ENCODE measurements at regions not wholly inside any gene's neighbourhood (a gene's known extent, or its start where the extent isn't known, plus 50 kb on each side); places are given as distances from the start of the nearest gene placed in this dataset.
"Not testable (repeated sequence)": the region's sequence is repeated elsewhere in the genome, so short reads cannot be mapped to it uniquely, and the experiment has no call there.

- H3K36me3 Mint-ChIP-seq (ENCODE audit: low read depth); ATAC-seq; H3K9me3 Mint-ChIP-seq (ENCODE audit: low read depth); DNase-seq; H3K4me1 Mint-ChIP-seq; H3K27ac Mint-ChIP-seq; H3K4me3 Mint-ChIP-seq; H3K27me3 Mint-ChIP-seq; POLR2A ChIA-PET: not testable (repeated sequence)
- intact Hi-C loops (cut with DNase I, micrococcal nuclease): loop anchor here in 1 of 2 experiments (5.0 kb wide), 1 partner anchor 481 kb away; no protein-coding TSS in a partner anchor
- CTCF ChIA-PET: interaction anchor here (0.7 kb wide), 1 partner anchor 344 kb away, joined by 5 read pairs; no protein-coding TSS in a partner anchor
Measured at GRCh38 chr18:6541131-6541679, 126.5 kb upstream of the L3MBTL4 start.

GRCh38 chr18:6542296-6542695 lies 127.6 kb upstream of the L3MBTL4 start:
- H3K36me3 Mint-ChIP-seq (ENCODE audit: low read depth): no peaks in the 10 kb centered on the region
- H3K27ac Mint-ChIP-seq: no peak overlapping the region
- POLR2A ChIA-PET: no interaction called here
- H3K4me1 Mint-ChIP-seq: no peaks in the 10 kb centered on the region
- intact Hi-C loops (cut with DNase I, micrococcal nuclease): loop anchor here in 1 of 2 experiments (2.0 to 5.0 kb wide), 2 partner anchors 480 to 635 kb away; no protein-coding TSS in a partner anchor
- H3K27me3 Mint-ChIP-seq: peaks cover 5% of the 10 kb centered on the region
- DNase-seq (no peak), ATAC-seq (no peak)
- CTCF ChIA-PET: interaction anchor here (0.7 to 2.0 kb wide), 2 partner anchors 343 to 344 kb away, joined by 5 to 13 read pairs; no protein-coding TSS in a partner anchor
- H3K9me3 Mint-ChIP-seq (ENCODE audit: low read depth): no peaks in the 10 kb centered on the region
- H3K4me3 Mint-ChIP-seq: no peak overlapping the region

- no peak overlapping the region for H3K4me3 Mint-ChIP-seq
- no peaks in the 10 kb centered on the region for H3K36me3 Mint-ChIP-seq (ENCODE audit: low read depth)
- no peak for DNase-seq
- intact Hi-C loops (cut with DNase I, micrococcal nuclease): loop anchor here (1.0 to 5.0 kb wide), 3 partner anchors 343 to 633 kb away; no protein-coding TSS in a partner anchor
- ATAC-seq: no peak
- ChIA-PET POLR2A (no interaction called here), CTCF (interaction anchor here (0.6 to 2.0 kb wide), 3 partner anchors 15 to 486 kb away, joined by 3 to 13 read pairs (median 3); no protein-coding TSS in a partner anchor)
- no peaks in the 10 kb centered on the region for H3K4me1 Mint-ChIP-seq
- no peaks in the 10 kb centered on the region for H3K9me3 Mint-ChIP-seq (ENCODE audit: low read depth)
- H3K27me3 Mint-ChIP-seq: peaks cover 5% of the 10 kb centered on the region
- no peak overlapping the region for H3K27ac Mint-ChIP-seq
Measured at GRCh38 chr18:6543330-6543908, 128.7 kb upstream of the L3MBTL4 start.

GRCh38 chr18:6546229-6546628 lies 131.5 kb upstream of the L3MBTL4 start:
- intact Hi-C loops (cut with DNase I, micrococcal nuclease): no loop called here
- Mint-ChIP-seq H3K9me3 (ENCODE audit: low read depth) (no peaks in the 10 kb centered on the region), H3K4me1 (no peaks in the 10 kb centered on the region), H3K27ac (no peak overlapping the region), H3K4me3 (no peak overlapping the region), H3K27me3 (peaks cover 2% of the 10 kb centered on the region), H3K36me3 (ENCODE audit: low read depth) (no peaks in the 10 kb centered on the region)
- ATAC-seq (no peak), DNase-seq (no peak)
- POLR2A ChIA-PET: no interaction called here
- CTCF ChIA-PET: interaction anchor here (0.9 kb wide), 1 partner anchor 18 kb away, joined by 5 read pairs; no protein-coding TSS in a partner anchor

- Mint-ChIP-seq H3K4me3 (no peak overlapping the region), H3K36me3 (ENCODE audit: low read depth) (no peaks in the 10 kb centered on the region), H3K27me3 (peaks cover 2% of the 10 kb centered on the region), H3K27ac (no peak overlapping the region), H3K4me1 (no peaks in the 10 kb centered on the region), H3K9me3 (ENCODE audit: low read depth) (no peaks in the 10 kb centered on the region)
- no peak for DNase-seq
- ChIA-PET POLR2A (no interaction called here), CTCF (no interaction called here)
- intact Hi-C loops (cut with DNase I, micrococcal nuclease): no loop called here
- no peak for ATAC-seq
Measured at GRCh38 chr18:6547476-6547875, 132.8 kb upstream of the L3MBTL4 start.

- no peaks in the 10 kb centered on the region for H3K36me3 Mint-ChIP-seq (ENCODE audit: low read depth)
- peaks cover 2% of the 10 kb centered on the region for H3K27me3 Mint-ChIP-seq
- H3K27ac Mint-ChIP-seq: no peak overlapping the region
- ChIA-PET POLR2A (no interaction called here), CTCF (no interaction called here)
- DNase-seq (no peak), ATAC-seq (no peak)
- H3K4me1 Mint-ChIP-seq: no peaks in the 10 kb centered on the region
- intact Hi-C loops (cut with DNase I, micrococcal nuclease): no loop called here
- H3K4me3 Mint-ChIP-seq: no peak overlapping the region
- no peaks in the 10 kb centered on the region for H3K9me3 Mint-ChIP-seq (ENCODE audit: low read depth)
Measured at GRCh38 chr18:6553234-6553900, 138.7 kb upstream of the L3MBTL4 start.

GRCh38 chr18:6557057-6557769 lies 142.5 kb upstream of the L3MBTL4 start:
- Mint-ChIP-seq H3K36me3 (ENCODE audit: low read depth) (no peaks in the 10 kb centered on the region), H3K9me3 (ENCODE audit: low read depth) (no peaks in the 10 kb centered on the region), H3K27ac (no peak overlapping the region), H3K4me3 (no peak overlapping the region), H3K4me1 (no peaks in the 10 kb centered on the region), H3K27me3 (peaks cover 7% of the 10 kb centered on the region)
- ChIA-PET CTCF (no interaction called here), POLR2A (no interaction called here)
- no peak for ATAC-seq
- intact Hi-C loops (cut with DNase I, micrococcal nuclease): no loop called here
- DNase-seq: no peak

GRCh38 chr18:6557770-6558248 lies 143.1 kb upstream of the L3MBTL4 start:
- no peak for ATAC-seq
- no peak for DNase-seq
- no peaks in the 10 kb centered on the region for H3K36me3 Mint-ChIP-seq (ENCODE audit: low read depth)
- H3K4me1 Mint-ChIP-seq: no peaks in the 10 kb centered on the region
- intact Hi-C loops (cut with DNase I, micrococcal nuclease): no loop called here
- no peak overlapping the region for H3K4me3 Mint-ChIP-seq
- no peak overlapping the region for H3K27ac Mint-ChIP-seq
- no peaks in the 10 kb centered on the region for H3K9me3 Mint-ChIP-seq (ENCODE audit: low read depth)
- ChIA-PET CTCF (no interaction called here), POLR2A (interaction anchor here (0.6 kb wide), 1 partner anchor 229 kb away, joined by 3 read pairs; no protein-coding TSS in a partner anchor)
- H3K27me3 Mint-ChIP-seq: peaks cover 7% of the 10 kb centered on the region

- peaks cover 7% of the 10 kb centered on the region for H3K27me3 Mint-ChIP-seq
Measured at GRCh38 chr18:6558446-6559156, 143.9 kb upstream of the L3MBTL4 start.

GRCh38 chr18:6559296-6559695 lies 144.6 kb upstream of the L3MBTL4 start:
- intact Hi-C loops (cut with DNase I, micrococcal nuclease): no loop called here
- H3K27ac Mint-ChIP-seq: no peak overlapping the region
- no peaks in the 10 kb centered on the region for H3K9me3 Mint-ChIP-seq (ENCODE audit: low read depth)
- no peak overlapping the region for H3K4me3 Mint-ChIP-seq
- DNase-seq (no peak), ATAC-seq (no peak)
- POLR2A ChIA-PET: no interaction called here
- no peaks in the 10 kb centered on the region for H3K36me3 Mint-ChIP-seq (ENCODE audit: low read depth)
- peaks cover 10% of the 10 kb centered on the region for H3K27me3 Mint-ChIP-seq
- CTCF ChIA-PET: interaction anchor here (0.6 kb wide), 1 partner anchor 441 kb away, joined by 3 read pairs; no protein-coding TSS in a partner anchor
- no peaks in the 10 kb centered on the region for H3K4me1 Mint-ChIP-seq

More at GRCh38 chr18:6558446-6559156, 143.9 kb upstream of the L3MBTL4 start:
- no peaks in the 10 kb centered on the region for H3K9me3 Mint-ChIP-seq (ENCODE audit: low read depth)
- H3K36me3 Mint-ChIP-seq (ENCODE audit: low read depth): no peaks in the 10 kb centered on the region
- no peak overlapping the region for H3K27ac Mint-ChIP-seq
- CTCF ChIA-PET: interaction anchor here (0.6 to 0.7 kb wide), 2 partner anchors 39 to 441 kb away, joined by 3 read pairs; no protein-coding TSS in a partner anchor
- no peaks in the 10 kb centered on the region for H3K4me1 Mint-ChIP-seq
- H3K4me3 Mint-ChIP-seq: no peak overlapping the region
- ATAC-seq: no peak
- intact Hi-C loops (cut with DNase I, micrococcal nuclease): no loop called here
- no peak for DNase-seq
- POLR2A ChIA-PET: interaction anchor here (0.6 kb wide), 1 partner anchor 230 kb away, joined by 3 read pairs; no protein-coding TSS in a partner anchor

GRCh38 chr18:6561016-6561415 lies 146.3 kb upstream of the L3MBTL4 start:
- Mint-ChIP-seq H3K36me3 (ENCODE audit: low read depth) (no peaks in the 10 kb centered on the region), H3K4me3 (no peak overlapping the region), H3K9me3 (ENCODE audit: low read depth) (no peaks in the 10 kb centered on the region), H3K27me3 (peaks cover 10% of the 10 kb centered on the region), H3K27ac (no peak overlapping the region), H3K4me1 (no peaks in the 10 kb centered on the region)
- intact Hi-C loops (cut with DNase I, micrococcal nuclease): no loop called here
- ATAC-seq (no peak), DNase-seq (no peak)
- ChIA-PET POLR2A (no interaction called here), CTCF (interaction anchor here (0.6 kb wide), 1 partner anchor 150 kb away, joined by 3 read pairs; no protein-coding TSS in a partner anchor)

Measured in activated CD4-positive, alpha-beta T cell treated with anti-CD3 and anti-CD28 coated beads for 36 hours (primary cell).